GM18502 (cell line): ENCODE measurements at regions not wholly inside any gene's neighbourhood (a gene's known extent, or its start where the extent isn't known, plus 50 kb on each side); places are given as distances from the start of the nearest gene placed in this dataset.
"Not testable (repeated sequence)": the region's sequence is repeated elsewhere in the genome, so short reads cannot be mapped to it uniquely, and the experiment has no call there.

Experiments used
- ATAC-seq: cut with Tn5 transposase; IDR thresholded peaks from one replicate; pipeline ENCODE4 v1.9.1; 2021; ENCODE audit warnings: mild to moderate bottlenecking; ENCODE audit not compliant: unreplicated experiment, poor library complexity

DNA sequence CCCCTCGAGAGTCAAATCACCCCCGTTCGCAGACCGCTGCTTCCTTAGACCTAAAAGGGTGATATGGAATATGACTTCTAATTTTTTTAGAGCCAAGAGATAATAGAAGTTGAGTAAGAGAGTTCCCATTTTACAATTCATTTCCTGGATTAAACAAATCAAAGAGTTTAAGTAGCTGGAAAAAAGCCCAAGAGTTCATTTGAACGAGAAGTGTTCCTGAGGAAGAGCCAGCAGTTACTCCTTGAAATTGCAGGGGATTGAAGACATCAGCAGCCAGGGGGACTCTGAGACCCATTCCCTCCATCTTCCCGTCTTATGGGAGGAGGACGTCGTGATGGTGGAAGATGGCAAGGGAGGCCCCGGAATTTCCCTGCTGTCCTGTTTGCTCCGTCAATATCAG is 277.0 kb downstream of the WDR11 start:
- no peak for ATAC-seq

DNA sequence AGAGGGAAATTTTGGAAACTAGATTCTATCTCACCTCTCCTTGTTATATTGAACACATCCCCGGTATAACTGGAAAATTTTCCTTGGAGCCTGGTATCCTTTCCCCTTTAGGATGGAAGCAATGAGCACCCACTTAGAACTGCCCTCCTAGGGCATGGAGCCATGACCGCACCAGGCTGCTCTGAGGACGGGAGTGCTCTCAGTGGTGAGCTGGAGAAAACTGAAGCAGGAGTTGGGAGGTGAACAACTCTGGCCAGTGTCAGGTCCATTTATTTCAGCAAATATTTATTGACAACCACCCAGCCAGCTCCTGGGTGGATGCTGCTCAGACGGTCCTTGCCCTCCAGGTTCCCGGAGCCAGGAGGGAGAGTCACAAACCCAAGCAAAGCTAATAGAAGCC is 278.1 kb downstream of the WDR11 start:
- no peak for ATAC-seq

DNA sequence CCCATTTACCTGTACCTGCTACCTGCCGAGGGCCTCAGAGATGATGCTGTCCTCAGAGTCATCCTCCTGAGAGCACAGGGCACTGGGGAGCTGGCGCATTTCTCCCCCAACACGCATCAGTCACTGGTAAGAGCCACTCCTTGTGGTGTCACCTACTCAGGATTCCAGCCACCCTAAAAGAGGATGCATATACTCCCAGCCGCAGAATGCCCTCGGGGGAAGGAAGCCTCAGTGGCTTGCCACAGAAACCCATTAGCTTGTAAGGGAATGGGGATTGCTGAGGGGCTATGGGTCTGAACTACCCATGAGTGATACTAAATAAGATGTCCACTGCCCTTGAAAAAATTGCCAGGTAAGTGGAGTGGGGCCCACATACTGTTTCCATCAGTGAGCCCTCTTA is 279.2 kb downstream of the WDR11 start:
- ATAC-seq = no peak

DNA sequence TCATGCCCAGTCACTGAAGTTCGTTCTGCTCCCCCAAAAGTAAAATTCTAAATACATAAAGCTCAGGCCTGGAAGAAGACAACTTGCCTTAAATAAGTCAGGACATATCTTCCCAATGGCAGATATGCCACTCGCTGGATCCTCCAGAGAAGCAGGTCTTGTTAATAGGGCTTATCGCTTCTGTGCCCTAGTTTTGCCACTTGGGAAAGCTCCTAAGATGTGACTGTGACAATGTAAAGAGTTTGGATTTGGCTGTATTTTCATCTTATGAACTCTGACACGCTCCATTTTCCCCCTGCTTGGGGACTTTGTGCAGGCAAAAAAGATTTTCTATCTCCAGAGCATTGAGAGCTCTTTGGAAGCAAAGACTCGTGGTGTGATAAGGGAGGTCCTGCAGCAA is 279.9 kb downstream of the WDR11 start:
- ATAC-seq = no peak

DNA sequence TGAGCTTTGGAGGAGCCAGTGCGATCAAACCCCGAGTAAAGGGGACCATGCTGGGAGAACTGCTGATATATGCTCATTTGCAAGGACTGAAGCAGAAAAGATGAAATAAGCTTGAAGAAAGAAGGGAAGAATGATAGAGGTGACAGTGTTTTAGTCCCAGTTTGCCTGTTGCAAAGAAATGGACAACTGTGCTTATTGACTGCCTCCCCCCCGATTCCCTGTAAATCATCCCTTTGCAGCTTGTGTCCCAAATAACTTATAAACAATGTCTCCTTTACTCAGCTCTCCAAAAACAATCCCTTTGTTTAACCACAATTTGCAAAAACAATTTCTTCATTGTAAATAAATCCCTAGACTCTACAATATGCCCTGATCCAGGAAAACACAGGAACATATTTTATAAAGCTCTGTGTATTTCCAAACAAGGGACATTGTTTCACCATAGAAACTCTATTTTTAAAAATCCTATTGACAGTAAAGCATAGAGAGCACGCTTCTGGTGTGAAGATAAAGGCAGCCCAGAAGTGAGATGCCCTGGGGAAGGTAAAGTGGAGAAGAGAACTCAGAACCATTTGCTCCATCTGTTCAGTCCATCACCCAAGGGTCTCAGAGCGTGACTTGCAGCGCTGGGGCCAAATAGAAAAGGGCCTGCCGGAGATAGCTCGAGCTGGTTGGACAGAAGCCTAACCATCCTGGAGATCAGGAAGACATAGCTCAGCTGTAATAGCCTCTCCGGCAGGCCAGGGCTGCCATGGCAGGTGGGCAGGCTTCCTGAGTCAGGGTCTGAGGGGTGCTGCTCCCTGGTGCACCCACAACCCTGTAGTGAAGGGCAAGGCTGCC is 280.5 kb downstream of the WDR11 start:
- no peak for ATAC-seq

DNA sequence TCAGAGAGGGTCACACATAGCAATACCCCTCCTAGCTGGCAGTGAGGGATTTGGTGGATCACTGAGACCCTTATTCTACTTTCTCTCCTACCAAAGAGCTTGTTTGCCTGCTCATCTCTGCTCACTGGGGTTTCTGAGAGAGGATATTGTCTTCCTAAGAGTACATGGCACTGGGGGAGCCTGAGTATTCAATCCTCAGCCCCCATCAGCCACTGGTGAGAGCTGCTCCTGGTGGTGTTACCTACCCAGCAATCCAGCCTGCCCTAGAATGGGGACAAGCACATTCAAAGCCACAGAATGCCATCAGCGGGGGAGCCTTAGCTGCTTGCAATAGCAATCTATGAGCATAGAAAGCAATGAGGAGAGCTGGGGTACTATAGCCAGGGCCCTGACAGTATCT is 281.1 kb downstream of the WDR11 start:
- ATAC-seq = no peak

DNA sequence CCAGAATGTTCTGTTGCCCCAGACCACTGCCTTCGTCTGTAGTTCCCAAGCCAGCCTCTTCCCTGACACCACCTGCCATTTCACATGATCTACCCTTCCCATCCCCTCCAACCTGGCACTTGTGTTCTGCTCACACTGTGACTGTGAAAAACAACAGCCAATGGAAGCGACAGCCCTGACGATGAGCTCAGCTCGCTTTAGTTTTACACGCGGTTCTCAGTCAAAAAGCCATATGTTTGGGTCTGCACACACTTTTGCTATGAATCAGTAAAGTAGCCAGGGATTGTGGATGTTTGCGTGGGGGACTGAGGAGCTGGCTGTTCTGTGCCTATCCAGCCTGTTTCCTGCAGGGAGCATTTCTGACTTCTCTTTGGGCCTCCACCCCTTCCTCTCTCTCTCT is 282.7 kb downstream of the WDR11 start:
- no peak for ATAC-seq

DNA sequence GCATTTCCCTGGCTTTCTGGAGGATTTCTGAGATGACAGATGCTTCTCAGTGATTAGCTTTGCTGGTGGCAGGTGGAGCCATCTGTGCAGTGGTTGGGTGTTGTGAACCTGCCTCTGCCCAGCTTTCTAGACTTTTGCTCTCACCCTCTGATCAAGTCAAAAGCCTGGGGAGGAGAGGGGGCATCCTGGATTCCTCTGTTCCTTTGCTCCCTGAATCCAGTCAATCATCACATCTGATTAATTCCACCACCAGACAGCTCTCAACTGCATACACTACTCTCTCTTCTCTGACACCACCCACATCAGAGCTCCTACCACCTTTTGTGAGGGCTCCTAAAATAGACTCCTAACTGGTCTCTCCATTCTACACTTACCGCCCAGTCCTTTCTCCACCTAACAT is 283.5 kb downstream of the WDR11 start:
- no peak for ATAC-seq

DNA sequence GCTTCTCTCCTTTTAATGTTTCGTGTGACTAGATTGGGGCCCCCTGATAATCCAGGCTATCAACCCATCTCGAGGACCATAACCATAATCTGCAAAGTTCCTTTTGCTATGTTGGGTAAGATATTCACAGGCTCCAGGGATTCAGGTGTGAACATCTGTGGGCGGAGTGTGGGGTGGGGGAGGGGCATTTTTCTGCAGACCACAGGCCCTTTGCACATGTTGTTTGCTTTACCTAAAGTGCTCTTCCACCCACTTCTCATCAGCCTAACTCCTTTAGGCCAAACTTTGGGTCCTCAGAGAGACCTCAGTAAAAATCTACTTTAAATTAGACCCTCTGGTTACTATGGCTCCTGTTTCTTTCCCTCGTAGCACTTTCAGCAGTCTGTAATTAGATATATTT is 284.4 kb downstream of the WDR11 start:
- ATAC-seq = no peak

DNA sequence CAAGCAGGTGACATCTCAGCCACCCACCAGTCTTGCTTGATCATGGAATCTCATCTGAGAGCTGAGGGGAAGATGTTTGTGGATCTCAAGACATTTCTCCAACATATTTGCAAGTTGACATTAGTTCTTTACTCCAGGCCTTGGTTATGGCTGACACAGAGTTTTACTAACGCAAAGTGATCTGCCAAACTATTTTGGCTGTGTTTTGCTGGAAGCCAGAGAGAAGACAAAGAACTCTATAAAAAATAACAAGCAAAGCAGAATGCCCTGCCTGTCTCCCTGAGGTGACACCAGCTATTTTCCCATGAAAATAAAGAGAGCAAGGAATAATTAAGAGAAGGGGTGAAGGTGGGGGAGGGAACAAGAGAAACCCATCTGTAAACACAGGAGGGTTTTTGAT is 286.4 kb downstream of the WDR11 start:
- ATAC-seq = no peak

DNA sequence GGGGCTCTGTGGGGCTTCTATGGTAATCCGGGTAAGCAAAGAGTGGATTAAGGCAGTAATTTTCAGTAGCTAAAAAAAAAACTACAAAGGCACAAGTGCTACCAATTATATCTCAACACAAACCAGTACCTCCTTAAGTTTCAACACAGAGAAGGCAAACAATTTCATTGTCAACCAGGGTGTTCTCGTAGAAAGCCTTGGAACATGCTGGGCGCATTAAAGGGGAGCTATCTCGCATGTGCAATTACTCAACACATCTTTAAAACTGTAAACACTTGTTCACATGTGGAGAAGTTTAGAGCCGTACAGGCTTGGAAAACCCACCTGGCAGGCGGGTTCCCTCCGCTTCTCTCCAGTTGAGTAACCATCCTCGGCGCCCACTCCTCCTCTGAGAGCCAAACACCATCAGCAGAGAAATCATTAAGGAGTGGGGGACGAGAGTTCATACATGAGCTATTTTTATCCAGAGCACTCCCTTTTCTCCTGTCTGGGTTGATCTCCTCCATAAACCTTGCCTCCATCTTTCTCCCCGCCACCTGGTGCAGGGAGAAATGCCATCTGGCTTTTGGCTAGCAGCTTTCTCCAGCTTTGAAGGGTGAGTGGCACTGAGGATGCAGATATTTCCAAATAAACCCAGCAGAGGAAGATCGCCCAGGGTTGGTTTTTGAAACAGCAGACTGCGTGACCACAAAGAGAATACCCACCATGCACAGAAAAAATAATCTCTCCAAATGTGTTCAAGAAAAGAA is 287.1 kb downstream of the WDR11 start:
- no peak for ATAC-seq

DNA sequence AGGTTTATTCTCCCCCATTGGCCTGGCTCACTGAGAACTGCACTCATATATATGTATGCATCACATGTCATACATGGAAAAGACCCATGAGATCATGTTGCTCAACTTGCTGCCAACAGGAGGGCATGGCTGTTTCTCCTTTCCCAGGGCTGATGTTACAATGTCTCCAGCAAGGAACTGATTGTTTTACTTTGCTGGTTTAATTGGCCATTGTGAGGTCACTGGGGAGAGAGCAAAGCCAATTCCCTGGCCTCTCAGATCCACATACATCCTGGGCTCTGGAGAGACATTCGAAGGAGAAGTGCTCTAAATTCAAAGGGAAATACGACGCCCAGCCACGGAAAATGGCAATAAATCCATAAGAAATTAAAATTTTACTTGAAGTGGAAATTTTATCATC is 287.8 kb downstream of the WDR11 start:
- ATAC-seq = no peak

DNA sequence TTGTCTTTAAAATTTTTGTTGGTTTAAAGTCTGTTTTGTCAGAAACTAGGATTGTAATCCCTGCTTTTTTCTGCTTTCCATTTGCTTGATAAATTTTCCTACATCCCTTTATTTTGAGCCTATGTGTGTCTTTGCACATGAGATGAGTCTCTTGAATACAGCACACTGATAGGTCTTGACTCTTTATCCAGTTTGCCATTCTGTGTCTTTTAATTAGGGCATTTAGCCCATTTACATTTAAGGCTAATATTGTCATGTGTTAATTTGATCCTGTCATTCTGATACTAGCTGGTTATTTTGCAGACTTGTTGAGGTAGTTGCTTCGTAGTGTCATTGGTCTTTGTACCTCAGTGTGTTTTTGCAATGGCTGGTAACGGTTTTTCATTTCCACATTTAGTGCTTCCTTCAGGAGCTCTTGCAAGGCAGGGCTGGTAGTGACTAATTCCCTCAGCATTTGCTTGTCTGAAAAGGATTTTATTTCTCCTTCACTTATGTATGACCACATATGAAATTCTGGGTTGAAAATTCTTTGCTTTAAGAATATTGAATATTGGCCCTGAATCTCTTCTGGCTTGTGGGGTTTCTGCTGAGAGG is 294.7 kb downstream of the WDR11 start:
- ATAC-seq = not testable (repeated sequence)

DNA sequence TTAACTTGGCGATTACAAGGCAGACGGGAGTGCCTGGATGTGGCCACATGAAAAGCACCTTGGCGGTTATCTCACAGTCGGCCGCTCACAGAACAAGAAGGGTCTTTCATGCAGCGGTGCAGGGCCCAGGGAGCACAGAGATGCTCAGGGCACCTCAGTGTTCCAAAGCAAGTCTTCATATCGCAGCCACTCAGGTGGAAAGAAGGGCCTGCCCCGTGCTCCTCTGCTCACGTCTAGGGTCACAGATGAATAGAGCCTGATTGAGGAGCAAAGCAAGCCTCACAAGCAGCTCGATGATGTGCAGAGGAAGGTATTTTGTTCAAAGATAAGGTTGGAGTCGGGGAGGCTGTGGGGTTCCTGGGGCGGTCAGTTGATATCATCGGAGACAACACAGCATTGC is 297.8 kb downstream of the WDR11 start:
- no peak for ATAC-seq

DNA sequence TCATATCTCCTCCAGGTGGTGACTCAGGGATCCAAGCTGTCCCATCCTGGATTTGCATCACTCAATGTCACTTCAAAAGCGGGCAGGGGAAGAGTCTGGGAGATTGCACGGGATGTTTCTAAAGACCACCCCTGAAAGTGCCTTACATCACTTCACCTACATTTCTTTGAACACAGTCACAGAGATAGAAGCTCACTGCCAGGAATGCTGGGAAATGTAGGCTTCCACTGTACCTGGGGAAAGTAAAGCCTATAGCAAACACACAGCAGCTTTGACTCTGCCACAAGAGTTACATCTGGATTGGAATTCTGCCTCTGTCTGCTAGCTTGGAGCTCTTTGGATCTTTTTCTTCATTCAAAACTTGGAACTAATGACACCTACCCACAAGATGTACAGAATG is 300.9 kb downstream of the WDR11 start:
- no peak for ATAC-seq

DNA sequence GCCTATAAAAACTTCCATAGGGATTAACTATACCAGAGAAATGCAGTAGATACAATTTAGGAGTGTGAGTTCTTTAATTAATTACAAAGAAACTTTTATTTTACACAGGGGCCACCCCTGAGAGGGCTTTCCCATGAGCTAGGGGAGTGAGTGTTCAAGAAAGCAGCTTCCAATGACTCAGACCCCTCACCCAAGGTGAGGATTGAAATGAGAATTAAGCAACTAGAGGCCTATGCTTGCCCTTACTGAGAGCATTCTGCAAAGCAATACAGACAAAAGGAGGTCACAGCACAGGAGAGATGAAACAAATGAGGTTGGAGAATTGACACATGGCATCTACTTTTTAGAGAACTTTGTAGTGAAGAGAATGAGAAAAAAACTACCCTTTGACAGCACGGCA is 301.8 kb downstream of the WDR11 start:
- no peak for ATAC-seq

DNA sequence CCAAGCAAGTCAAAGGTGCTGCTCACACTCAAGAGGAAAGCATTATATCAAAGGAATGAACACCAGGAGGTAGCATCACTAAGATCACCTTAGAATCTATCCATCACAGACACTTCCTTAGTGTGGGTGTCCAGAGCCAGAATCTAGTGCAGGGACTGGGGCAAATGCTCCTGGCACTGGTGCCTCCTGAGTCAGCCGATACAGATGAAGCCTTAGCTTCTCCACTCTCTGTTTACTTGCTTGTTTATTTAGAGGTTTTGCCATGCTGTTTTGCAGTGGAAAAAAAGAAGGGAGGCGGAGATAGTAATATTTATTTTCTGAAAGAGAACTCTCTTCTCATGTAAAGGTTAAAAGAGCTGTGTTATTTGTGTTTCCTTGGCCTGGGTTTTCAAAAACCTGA is 303.1 kb downstream of the WDR11 start:
- ATAC-seq = no peak

DNA sequence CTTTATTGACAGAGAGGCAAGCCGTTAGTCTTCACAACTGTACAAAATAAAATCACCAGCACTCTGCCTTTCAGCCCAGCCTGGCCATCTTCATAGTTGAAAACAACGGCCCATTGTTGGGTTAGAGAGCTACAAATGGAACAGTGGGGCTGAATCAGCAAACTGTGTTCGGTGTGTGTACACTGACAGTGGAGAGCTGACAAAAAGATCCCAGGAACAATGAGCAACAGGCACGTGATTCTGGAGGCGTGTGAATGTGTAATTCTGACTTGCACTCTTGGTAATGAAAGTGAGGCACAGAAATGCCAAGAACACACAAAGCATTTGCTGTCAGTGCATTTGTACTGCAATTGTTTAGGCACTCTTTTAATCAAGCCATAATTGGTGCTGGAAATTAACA is 303.7 kb downstream of the WDR11 start:
- ATAC-seq = no peak

DNA sequence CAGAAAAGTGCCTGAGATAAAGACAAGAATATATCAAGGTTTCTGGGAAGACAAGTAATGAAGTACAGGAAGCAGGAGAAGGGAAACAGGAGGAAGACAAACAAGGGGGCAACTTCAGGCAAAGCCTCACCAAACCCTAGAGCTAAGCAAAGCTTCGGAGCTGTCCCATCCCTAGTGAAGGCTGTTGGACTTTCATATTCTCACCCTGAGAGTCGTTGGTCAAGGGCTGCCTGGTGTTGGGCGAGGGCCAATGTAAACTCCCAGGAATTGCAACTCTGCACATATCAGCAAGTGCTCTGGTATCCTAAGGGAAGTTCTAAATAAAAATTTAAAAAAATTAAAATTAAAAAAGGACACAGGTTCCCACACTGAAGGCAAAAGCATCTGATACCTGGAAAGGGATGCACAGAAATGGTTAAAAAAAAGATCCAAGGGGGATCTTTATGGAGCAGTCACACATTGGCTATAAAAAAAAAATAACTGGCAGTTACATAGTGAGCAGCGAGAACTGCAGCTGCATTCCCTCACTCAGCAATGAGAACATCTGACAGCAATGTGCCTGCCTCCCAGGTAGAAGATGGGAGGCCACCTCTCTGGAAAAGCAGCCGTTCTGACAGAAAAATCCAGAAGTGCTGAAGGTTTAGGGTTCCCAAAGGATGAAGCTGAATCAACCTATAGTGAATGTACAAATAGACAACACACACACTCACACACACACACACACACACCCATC is 304.7 kb downstream of the WDR11 start:
- ATAC-seq = no peak

DNA sequence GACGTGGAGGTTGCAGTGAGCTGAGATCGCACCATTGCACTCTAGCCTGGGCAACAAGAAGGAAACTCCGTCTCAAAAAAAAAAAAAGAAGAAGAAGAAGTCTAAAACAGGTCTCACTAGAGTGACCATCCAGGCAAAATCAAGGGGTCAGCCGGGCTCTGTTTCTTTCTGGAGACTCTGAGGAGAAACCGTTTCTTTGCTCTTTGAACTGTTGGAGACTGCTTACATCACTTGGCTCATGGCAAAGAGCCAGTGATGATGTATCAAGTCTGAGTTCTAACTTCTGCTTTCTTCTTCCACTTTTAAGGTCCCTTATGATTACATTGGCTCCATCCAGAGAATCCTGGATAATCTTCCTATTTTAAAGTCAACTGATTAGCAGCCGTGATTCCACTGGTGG is 306.8 kb downstream of the WDR11 start:
- ATAC-seq = no peak
